Ishikawa (cell line): ENCODE measurements at regions not wholly inside any gene's neighbourhood (a gene's known extent, or its start where the extent isn't known, plus 50 kb on each side); places are given as distances from the start of the nearest gene placed in this dataset.

Experiments used
- CREB1 ChIP-seq: IDR thresholded peaks from 2 replicates; pipeline ENCODE4 v1.6.1; 2012; ENCODE audit warnings: low read depth
- EP300 ChIP-seq: IDR thresholded peaks from 2 replicates; pipeline ENCODE4 v1.6.1; 2012; ENCODE audit warnings: borderline replicate concordance
- FOXM1 ChIP-seq: IDR thresholded peaks from 2 replicates; pipeline ENCODE4 v1.6.1; 2012; ENCODE audit warnings: low read depth, borderline replicate concordance
- MAX ChIP-seq: IDR thresholded peaks from 2 replicates; pipeline ENCODE4 v1.6.1; 2012
- TAF1 ChIP-seq: IDR thresholded peaks from 2 replicates; pipeline ENCODE4 v1.6.1; 2012; ENCODE audit warnings: low read depth, mild to moderate bottlenecking

- TF ChIP-seq FOXM1 = no peak
- TF ChIP-seq MAX = no peak
- TF ChIP-seq CREB1 = no peak
- no peak for TF ChIP-seq EP300
- TF ChIP-seq TAF1 = no peak
Measured at GRCh38 chr9:129351642-129352145, 173.6 kb upstream of the IER5L start.
